Duodenal mucosa (tissue), 2 donors: ENCODE measurements at regions not wholly inside any gene's neighbourhood (a gene's known extent, or its start where the extent isn't known, plus 50 kb on each side); places are given as distances from the start of the nearest gene placed in this dataset.

Experiments
- H3K27ac ChIP-seq: one replicate; pipeline ENCODE4 v1.7.0; 2013; ENCODE audit warnings: low read depth, low read length
- H3K27me3 ChIP-seq, 2 donors: one replicate each; pipeline ENCODE4 v1.7.0; 2013; ENCODE audit warnings: low read length in 2 of 2, control low read depth in 1 of 2; ENCODE audit not compliant: insufficient read depth in 2 of 2, control insufficient read depth in 1 of 2
- H3K36me3 ChIP-seq, 2 donors: one replicate each; pipeline ENCODE4 v1.7.0; 2013; ENCODE audit warnings: low read length in 2 of 2, control low read depth in 1 of 2; ENCODE audit not compliant: insufficient read depth in 2 of 2, control insufficient read depth in 1 of 2
- H3K4me1 ChIP-seq, 2 donors: one replicate each; pipeline ENCODE4 v1.7.0; 2013; ENCODE audit warnings: low read length in 2 of 2, control low read depth in 1 of 2; ENCODE audit not compliant: insufficient read depth in 2 of 2, control insufficient read depth in 1 of 2
- H3K4me3 ChIP-seq, 2 donors: one replicate each; pipeline ENCODE4 v1.7.0; 2013; ENCODE audit warnings: low read length in 2 of 2, low read depth in 1 of 2
- H3K9ac ChIP-seq, 2 donors: one replicate each; pipeline ENCODE4 v1.7.0; 2013; ENCODE audit warnings: low read length in 2 of 2, low read depth in 1 of 2
- H3K9me3 ChIP-seq, 2 donors: one replicate each; pipeline ENCODE4 v1.7.0; 2013; ENCODE audit warnings: low read length in 2 of 2, control low read depth in 1 of 2; ENCODE audit not compliant: control insufficient read depth in 1 of 2

DNA sequence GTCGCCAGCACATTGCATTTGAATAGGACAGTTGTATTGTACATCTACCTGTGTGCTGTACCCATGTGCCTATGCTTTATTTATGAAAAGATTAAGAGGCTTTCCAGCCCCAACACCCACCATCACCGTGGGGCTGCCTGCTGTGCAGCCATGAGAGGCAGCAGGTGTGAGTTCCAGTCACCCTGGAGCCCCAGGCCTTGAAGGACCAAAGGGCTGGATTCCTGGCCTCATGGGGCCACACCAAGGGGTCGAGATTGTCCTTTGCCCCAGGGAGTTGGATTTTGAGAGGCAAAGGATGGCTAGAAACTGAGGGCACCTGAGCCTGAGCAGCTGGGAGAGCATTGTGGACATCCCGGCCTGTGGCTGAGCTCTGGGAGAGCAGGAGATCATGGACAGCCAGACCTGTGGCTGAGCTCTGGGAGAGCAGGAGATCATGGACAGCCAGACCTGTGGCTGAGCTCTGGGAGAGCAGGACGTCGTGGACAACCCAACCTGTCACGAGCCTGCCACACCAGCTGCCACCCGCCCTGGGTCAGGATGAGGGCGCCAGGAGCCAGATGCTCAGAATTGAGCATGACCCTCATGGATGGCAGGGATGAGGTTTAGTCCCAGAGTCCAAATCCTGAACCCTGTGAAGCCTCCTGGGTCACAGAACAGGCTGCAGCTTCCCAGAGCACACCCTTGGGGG is 182.5 kb upstream of the RAB6C start:
- no peak overlapping the region for H3K4me3 ChIP-seq
- no peak overlapping the region for H3K27ac ChIP-seq
- no peaks in the 10 kb centered on the region for H3K27me3 ChIP-seq
- H3K9me3 ChIP-seq: no peaks in the 10 kb centered on the region
- H3K4me1 ChIP-seq: no peaks in the 10 kb centered on the region
- no peak overlapping the region for H3K9ac ChIP-seq
- no peaks in the 10 kb centered on the region for H3K36me3 ChIP-seq

DNA sequence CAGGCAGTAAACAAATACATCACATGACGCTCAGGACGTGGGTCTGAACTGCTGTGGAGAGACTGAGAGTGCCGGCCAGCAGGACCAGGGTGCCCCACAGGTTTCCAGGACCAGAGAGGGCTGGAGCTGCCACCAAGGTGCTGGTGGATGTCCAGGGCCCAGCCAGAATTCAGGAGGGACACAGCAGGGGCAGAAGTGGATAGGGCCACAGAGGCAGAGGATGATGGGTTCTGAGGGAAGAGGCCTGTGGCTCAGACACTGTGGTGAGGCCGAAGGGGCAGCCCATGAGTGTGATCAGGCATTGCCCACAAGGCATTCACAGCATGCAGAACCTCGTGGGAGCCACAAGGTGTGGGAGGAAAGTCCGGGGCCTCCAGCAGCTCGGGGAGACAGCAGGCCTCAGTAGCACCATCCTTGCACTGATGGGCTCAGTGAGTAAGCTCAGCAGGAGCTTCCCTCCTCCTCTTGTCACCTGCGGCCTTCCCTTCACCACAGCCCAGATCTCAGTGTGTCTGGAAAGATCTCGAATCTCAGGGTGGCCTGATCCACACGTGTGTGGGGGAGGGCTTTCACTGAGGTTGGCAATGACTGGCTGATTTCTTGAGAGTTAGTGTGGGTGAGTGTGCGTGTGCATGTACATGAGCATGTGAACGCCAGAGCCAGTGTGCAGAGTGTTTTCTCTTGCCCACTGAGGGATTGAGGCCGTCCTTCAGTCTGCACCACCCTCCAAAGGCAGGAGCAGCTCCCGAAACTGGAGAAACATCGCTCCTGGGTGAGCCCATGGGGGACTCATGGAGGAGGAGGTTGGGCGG is 181.8 kb upstream of the RAB6C start:
- no peak overlapping the region for H3K9ac ChIP-seq
- H3K27ac ChIP-seq: no peak overlapping the region
- no peaks in the 10 kb centered on the region for H3K4me1 ChIP-seq
- H3K36me3 ChIP-seq: no peaks in the 10 kb centered on the region
- no peak overlapping the region for H3K4me3 ChIP-seq
- no peaks in the 10 kb centered on the region for H3K27me3 ChIP-seq
- no peaks in the 10 kb centered on the region for H3K9me3 ChIP-seq

DNA sequence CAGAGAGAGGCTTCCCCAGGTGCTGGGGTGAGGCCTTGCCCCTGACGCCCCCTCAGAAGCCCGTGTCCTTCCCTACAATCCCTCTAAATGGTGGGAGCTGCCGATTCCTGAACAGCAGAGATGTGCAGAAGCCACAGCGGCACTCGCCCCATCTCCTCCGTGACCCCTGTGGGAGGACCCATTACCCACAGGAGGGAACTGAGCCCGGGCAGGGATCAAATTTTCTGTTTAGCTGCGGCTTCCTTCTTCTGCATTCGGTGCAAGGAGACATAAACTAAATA is 181.2 kb upstream of the RAB6C start:
- no peak overlapping the region for H3K9ac ChIP-seq
- H3K9me3 ChIP-seq: no peaks in the 10 kb centered on the region
- no peaks in the 10 kb centered on the region for H3K27me3 ChIP-seq
- H3K4me1 ChIP-seq: no peaks in the 10 kb centered on the region
- H3K36me3 ChIP-seq: no peaks in the 10 kb centered on the region
- H3K27ac ChIP-seq: no peak overlapping the region
- no peak overlapping the region for H3K4me3 ChIP-seq

DNA sequence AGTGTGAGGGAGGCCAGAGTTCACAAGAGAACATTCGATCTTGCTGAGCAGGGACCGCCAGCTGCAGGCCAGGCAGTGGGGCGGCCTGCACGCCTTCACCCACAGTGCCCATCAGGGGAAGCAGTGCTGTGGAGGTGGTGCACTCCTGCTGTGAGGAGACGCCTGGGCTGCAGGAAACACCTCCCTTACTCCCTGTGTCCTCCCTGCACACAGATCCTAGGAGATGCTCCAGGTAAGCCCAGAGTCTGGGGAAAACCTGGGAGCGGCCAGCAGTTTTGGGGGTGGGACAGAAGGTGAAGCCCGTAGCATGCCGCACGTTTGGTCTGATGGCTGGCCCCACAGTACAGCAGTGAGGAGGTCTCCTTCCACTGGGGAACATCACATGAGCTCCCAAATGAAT is 180.8 kb upstream of the RAB6C start:
- no peaks in the 10 kb centered on the region for H3K27me3 ChIP-seq
- no peak overlapping the region for H3K4me3 ChIP-seq
- no peaks in the 10 kb centered on the region for H3K9me3 ChIP-seq
- no peaks in the 10 kb centered on the region for H3K36me3 ChIP-seq
- no peak overlapping the region for H3K27ac ChIP-seq
- H3K9ac ChIP-seq: no peak overlapping the region
- no peaks in the 10 kb centered on the region for H3K4me1 ChIP-seq

DNA sequence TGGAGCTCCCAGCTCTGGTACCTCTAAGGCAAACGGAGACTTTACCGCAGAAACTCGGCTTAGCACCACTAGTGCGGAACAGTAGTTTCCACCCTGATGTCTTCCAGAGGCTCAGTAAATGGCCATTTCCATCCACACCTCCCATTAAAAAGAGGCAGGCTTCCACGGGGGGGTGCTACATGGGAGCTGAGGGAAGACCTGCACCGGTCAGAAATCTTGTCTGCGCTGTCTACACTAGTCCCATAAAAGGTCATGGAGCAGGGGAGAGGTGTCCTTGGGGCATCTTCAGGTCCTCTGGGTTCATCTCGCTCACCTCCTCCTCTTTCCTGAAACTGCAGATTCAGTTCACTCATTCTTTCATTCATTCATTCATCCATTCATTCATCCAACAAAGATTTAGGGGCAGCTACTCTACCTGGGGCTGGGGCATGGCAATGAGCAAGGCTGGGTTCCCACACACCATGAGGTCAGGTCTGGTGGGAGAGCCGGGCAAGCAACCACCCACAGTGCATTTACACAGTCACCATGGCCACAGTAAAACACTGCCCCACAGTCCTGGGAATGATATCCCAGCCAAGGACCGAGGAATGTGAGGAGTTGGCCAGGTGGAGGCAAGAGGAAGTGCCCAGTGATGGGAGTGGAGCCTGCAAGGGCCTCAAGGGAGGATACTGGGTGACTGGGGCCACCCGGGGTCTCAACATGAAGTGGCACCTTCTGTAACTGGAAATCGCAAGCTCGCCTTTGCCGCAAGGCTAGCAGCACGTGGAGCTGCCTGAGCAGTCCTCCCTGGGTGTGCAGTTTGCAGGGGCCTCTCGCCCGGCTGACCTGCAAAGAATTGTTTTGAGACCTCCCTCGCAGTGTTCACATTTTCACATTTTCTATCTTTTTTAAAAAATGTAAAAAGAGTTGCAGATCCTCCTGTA is 180.2 kb upstream of the RAB6C start:
- Histone ChIP-seq H3K4me1 (no peaks in the 10 kb centered on the region), H3K36me3 (no peaks in the 10 kb centered on the region), H3K27me3 (no peaks in the 10 kb centered on the region), H3K27ac (no peak overlapping the region), H3K4me3 (no peak overlapping the region), H3K9ac (no peak overlapping the region), H3K9me3 (no peaks in the 10 kb centered on the region)

DNA sequence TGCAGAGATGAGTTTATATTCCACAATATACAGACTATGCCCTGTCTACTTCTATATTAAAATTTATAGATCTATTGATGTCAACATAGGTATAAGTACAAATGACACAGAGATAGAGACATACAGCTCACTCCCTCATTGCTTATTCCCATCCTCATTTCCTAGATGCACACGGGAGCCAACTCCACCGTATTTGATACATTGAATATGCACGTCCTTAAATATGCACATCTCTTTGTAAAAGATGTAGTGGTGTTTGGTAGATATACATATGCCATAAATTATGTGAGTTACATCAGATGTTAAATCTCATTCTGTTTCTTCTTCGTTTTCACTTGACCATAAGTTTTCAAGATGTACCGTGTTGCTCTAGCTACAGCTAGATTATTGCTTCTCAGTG is 179.2 kb upstream of the RAB6C start:
- H3K36me3 ChIP-seq: no peaks in the 10 kb centered on the region
- no peak overlapping the region for H3K27ac ChIP-seq
- H3K4me3 ChIP-seq: no peak overlapping the region
- no peaks in the 10 kb centered on the region for H3K4me1 ChIP-seq
- no peak overlapping the region for H3K9ac ChIP-seq
- peaks cover 0 to 3% of the 10 kb centered on the region in 2 donors for H3K27me3 ChIP-seq
- no peaks in the 10 kb centered on the region for H3K9me3 ChIP-seq

DNA sequence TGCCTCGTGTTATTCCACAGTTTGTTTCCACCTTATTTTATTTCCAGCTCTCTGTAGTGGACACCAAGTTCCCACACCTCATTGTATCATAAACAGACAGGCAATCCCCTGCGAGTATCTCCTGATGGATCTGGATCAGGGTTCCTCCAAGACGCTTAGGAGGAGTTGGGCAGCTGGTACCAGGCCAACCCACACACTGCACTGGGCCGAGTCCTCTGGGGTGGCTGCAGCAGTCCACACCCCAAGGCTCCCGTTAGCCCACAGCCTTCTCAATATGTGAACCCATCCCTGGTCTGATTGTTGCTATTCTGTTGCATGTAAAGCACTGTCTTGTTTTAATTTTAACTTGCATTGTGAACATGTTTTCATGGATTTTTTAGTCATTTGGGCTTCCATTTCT is 178.8 kb upstream of the RAB6C start:
- H3K9me3 ChIP-seq: no peaks in the 10 kb centered on the region

DNA sequence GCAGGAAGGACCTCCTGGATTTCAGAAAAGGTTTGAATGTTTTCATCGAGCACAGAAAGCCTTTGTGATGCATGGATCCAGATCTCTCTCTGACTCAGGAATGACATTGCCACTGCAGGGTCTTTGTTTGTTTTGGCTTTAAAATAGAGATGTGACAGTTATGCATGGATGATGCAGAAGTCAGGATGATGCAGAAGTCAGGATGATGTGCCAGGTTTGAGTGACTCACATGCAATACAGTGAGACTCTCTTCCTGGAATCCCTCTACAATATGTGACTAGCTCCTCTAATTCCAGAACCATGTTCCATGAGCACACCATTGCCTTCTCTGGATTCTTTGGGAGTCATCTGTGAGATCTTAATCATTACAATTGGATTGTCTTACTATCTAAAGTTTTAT is 177.9 kb upstream of the RAB6C start:
- no peak overlapping the region for H3K4me3 ChIP-seq
- H3K36me3 ChIP-seq: no peaks in the 10 kb centered on the region
- peaks cover 0 to 3% of the 10 kb centered on the region in 2 donors for H3K27me3 ChIP-seq
- H3K9ac ChIP-seq: no peak overlapping the region
- H3K27ac ChIP-seq: no peak overlapping the region
- no peaks in the 10 kb centered on the region for H3K9me3 ChIP-seq
- no peaks in the 10 kb centered on the region for H3K4me1 ChIP-seq

More for the DNA sequence above, 178.8 kb upstream of the RAB6C start:
- no peak overlapping the region for H3K4me3 ChIP-seq
- H3K27ac ChIP-seq: no peak overlapping the region
- H3K4me1 ChIP-seq: no peaks in the 10 kb centered on the region
- H3K36me3 ChIP-seq: no peaks in the 10 kb centered on the region
- peaks cover 0 to 3% of the 10 kb centered on the region in 2 donors for H3K27me3 ChIP-seq
- H3K9ac ChIP-seq: no peak overlapping the region

DNA sequence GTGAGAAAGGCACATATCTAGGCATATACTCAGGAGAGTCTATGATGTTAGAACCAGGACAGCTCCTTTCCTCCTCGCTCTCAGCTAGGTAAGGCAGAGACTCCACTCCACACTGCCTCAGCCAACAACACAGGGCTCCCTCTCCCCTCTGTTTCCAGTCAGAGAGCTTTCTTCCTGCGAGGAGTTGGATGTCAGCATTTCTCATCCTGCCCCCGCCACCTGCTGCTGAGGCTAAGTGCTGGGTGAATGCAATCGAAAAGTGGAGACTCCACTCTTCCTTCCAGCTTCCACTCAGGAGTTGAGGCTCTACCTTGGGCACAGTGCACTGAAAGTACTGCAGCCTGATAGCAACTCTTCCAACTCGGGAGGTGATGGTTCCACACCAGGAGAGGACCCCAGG is 177.2 kb upstream of the RAB6C start:
- H3K4me1 ChIP-seq: no peaks in the 10 kb centered on the region
- H3K4me3 ChIP-seq: no peak overlapping the region
- H3K9me3 ChIP-seq: no peaks in the 10 kb centered on the region
- H3K9ac ChIP-seq: no peak overlapping the region
- H3K36me3 ChIP-seq: no peaks in the 10 kb centered on the region
- no peak overlapping the region for H3K27ac ChIP-seq
- peaks cover 0 to 3% of the 10 kb centered on the region in 2 donors for H3K27me3 ChIP-seq

DNA sequence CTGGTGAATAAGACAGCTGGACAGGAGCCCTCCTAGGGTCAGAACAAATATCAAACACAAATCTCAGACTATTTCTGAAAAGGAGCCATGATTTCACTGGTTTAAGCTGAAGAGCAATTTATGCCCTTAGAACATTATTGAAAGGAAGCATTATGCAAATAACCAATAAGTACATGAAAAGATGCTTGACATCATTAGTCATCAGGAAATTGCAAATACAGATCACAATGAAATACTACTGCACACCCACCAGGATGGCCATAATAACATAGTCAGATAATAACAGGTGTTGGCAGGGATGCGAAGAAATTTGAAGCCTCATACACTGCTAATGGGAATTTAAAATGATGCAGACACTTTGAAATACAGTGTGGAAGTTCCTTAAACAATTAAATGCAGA is 176.4 kb upstream of the RAB6C start:
- H3K4me3 ChIP-seq: no peak overlapping the region
- peaks cover 0 to 3% of the 10 kb centered on the region in 2 donors for H3K27me3 ChIP-seq
- H3K27ac ChIP-seq: no peak overlapping the region
- H3K4me1 ChIP-seq: no peaks in the 10 kb centered on the region
- no peaks in the 10 kb centered on the region for H3K9me3 ChIP-seq
- H3K9ac ChIP-seq: no peak overlapping the region
- H3K36me3 ChIP-seq: no peaks in the 10 kb centered on the region
